ENCODE measurements at regions not wholly inside any gene's neighbourhood (a gene's known extent, or its start where the extent isn't known, plus 50 kb on each side); places are given as distances from the start of the nearest gene placed in this dataset.

DNA sequence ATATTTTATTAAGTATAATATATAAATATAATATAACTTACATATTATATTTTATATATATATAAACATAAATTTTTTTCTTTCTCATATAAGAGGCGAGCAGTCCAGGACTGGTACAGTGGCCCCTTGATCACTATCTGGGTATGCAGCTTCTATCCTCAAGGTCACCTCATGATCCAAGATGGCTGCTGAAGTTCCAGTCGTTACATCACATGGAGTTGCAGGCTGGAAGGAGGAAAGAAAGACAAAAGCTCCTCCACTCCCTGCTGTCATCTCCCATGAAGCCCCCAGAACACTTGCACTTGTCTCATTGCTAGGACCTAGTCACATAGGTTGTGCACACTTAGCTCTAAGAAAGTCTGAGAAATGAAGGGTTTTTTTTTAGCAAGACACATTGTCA lies 145.1 kb upstream of the SLC1A4 start:
- Histone ChIP-seq H3K36me3 (replicated peaks; ENCODE audit: insufficient read depth, low read length) (no peaks in the 10 kb centered on the region), H3K27ac (ENCODE audit: low read length) (no peak overlapping the region), H3K4me2 (ENCODE audit: low read depth, low read length) (no peak overlapping the region), H3K9ac (ENCODE audit: low read length) (no peak overlapping the region), H3K4me1 (ENCODE audit: low read length) (no peaks in the 10 kb centered on the region), H3K9me2 (replicated peaks; ENCODE audit: insufficient read depth, low read length) (no peaks in the 10 kb centered on the region), H4K20me1 (ENCODE audit: insufficient read depth, low read length) (no peaks in the 10 kb centered on the region), H2AFZ (ENCODE audit: low read length) (no peak overlapping the region), H3K27me3 (replicated peaks; ENCODE audit: insufficient read depth, low read length) (no peaks in the 10 kb centered on the region), H3F3A (ENCODE audit: insufficient read depth, low read length) (no peaks in the 10 kb centered on the region), H3K79me2 (ENCODE audit: low read length) (no peaks in the 10 kb centered on the region), H3K9me3 (replicated peaks; ENCODE audit: insufficient read depth, low read length) (no peaks in the 10 kb centered on the region), H3K4me3 (ENCODE audit: low read length) (no peak overlapping the region)
- no peak for DNase-seq
- no peak for TF ChIP-seq CTCF (IDR thresholded peaks at IDR 0.05; ENCODE audit: low read length)
- no peak for TF ChIP-seq EZH2phosphoT487 (IDR thresholded peaks at IDR 0.05; ENCODE audit: low read length)
- TF ChIP-seq EZH2 (optimal IDR thresholded peaks at IDR 0.05; ENCODE audit: low read depth, low read length): no peak

- H4K20me1 ChIP-seq (ENCODE audit: insufficient read depth, low read length): no peaks in the 10 kb centered on the region
- H3K4me2 ChIP-seq (ENCODE audit: low read depth, low read length): no peak overlapping the region
- H3K27ac ChIP-seq (ENCODE audit: low read length): no peak overlapping the region
- H3K9ac ChIP-seq (ENCODE audit: low read length): no peak overlapping the region
- H2AFZ ChIP-seq (ENCODE audit: low read length): no peak overlapping the region
- no peaks in the 10 kb centered on the region for H3K27me3 ChIP-seq (replicated peaks; ENCODE audit: insufficient read depth, low read length)
- no peak for TF ChIP-seq CTCF (IDR thresholded peaks at IDR 0.05; ENCODE audit: low read length)
- no peak for TF ChIP-seq EZH2phosphoT487 (IDR thresholded peaks at IDR 0.05; ENCODE audit: low read length)
- TF ChIP-seq EZH2 (optimal IDR thresholded peaks at IDR 0.05; ENCODE audit: low read depth, low read length): no peak
- no peaks in the 10 kb centered on the region for H3K9me2 ChIP-seq (replicated peaks; ENCODE audit: insufficient read depth, low read length)
- no peaks in the 10 kb centered on the region for H3K36me3 ChIP-seq (replicated peaks; ENCODE audit: insufficient read depth, low read length)
- H3F3A ChIP-seq (ENCODE audit: insufficient read depth, low read length): no peaks in the 10 kb centered on the region
- no peaks in the 10 kb centered on the region for H3K4me1 ChIP-seq (ENCODE audit: low read length)
- H3K79me2 ChIP-seq (ENCODE audit: low read length): no peaks in the 10 kb centered on the region
- no peak overlapping the region for H3K4me3 ChIP-seq (ENCODE audit: low read length)
- no peak for DNase-seq
- H3K9me3 ChIP-seq (replicated peaks; ENCODE audit: insufficient read depth, low read length): no peaks in the 10 kb centered on the region
Measured at GRCh38 chr2:64845273-64845905, 143.8 kb upstream of the SLC1A4 start.

DNA sequence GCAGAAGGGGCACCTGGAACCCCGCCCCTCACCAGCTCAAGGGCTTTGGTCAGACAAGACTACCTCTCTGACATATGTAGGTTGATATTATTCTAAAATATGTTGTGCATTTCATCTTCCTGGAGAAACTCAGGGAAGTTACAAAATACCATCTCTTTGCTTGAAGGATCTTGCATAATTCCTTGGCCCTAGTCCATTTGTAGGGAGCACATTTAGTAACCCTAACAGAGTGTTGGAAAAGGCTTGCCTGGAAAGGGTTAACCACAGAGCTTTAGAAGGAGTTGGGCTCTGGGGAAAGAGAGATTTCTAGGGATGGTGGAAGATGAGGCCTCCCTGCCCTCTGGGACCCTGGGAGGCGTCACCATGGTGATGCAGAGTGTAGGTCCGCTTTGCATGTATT lies 143.0 kb upstream of the SLC1A4 start:
- TF ChIP-seq EZH2 (optimal IDR thresholded peaks at IDR 0.05; ENCODE audit: low read depth, low read length) (no peak), CTCF (IDR thresholded peaks at IDR 0.05; ENCODE audit: low read length) (no peak), EZH2phosphoT487 (IDR thresholded peaks at IDR 0.05; ENCODE audit: low read length) (no peak)
- no peaks in the 10 kb centered on the region for H4K20me1 ChIP-seq (ENCODE audit: insufficient read depth, low read length)
- no peaks in the 10 kb centered on the region for H3F3A ChIP-seq (ENCODE audit: insufficient read depth, low read length)
- H3K4me3 ChIP-seq (ENCODE audit: low read length): no peak overlapping the region
- no peak overlapping the region for H3K4me2 ChIP-seq (ENCODE audit: low read depth, low read length)
- no peak for DNase-seq
- no peaks in the 10 kb centered on the region for H3K9me2 ChIP-seq (replicated peaks; ENCODE audit: insufficient read depth, low read length)
- no peaks in the 10 kb centered on the region for H3K79me2 ChIP-seq (ENCODE audit: low read length)
- H3K36me3 ChIP-seq (replicated peaks; ENCODE audit: insufficient read depth, low read length): no peaks in the 10 kb centered on the region
- H3K9me3 ChIP-seq (replicated peaks; ENCODE audit: insufficient read depth, low read length): no peaks in the 10 kb centered on the region
- no peak overlapping the region for H3K27ac ChIP-seq (ENCODE audit: low read length)
- no peak overlapping the region for H2AFZ ChIP-seq (ENCODE audit: low read length)
- no peaks in the 10 kb centered on the region for H3K27me3 ChIP-seq (replicated peaks; ENCODE audit: insufficient read depth, low read length)
- no peaks in the 10 kb centered on the region for H3K4me1 ChIP-seq (ENCODE audit: low read length)
- no peak overlapping the region for H3K9ac ChIP-seq (ENCODE audit: low read length)

Data from MM.1S (cell line).